ENCODE measurements at regions not wholly inside any gene's neighbourhood (a gene's known extent, or its start where the extent isn't known, plus 50 kb on each side); places are given as distances from the start of the nearest gene placed in this dataset.

GRCh38 chr3:40593351-40593750, 68.6 kb downstream of the ZNF621 start:
- DNase-seq (ENCODE audit: low read depth in 3 of 3) = no peak

- DNase-seq (ENCODE audit: low read depth in 3 of 3) = no peak
Measured at GRCh38 chr3:40597441-40597840, 72.7 kb downstream of the ZNF621 start.

- no peak for DNase-seq (ENCODE audit: low read depth in 3 of 3)
Measured at GRCh38 chr3:40598338-40598737, 73.6 kb downstream of the ZNF621 start.

- DNase-seq (ENCODE audit: low read depth in 3 of 3) = no peak
Measured at GRCh38 chr3:40598962-40599361, 74.2 kb downstream of the ZNF621 start.

- DNase-seq (ENCODE audit: low read depth in 3 of 3) = no peak
Measured at GRCh38 chr3:40602778-40603385, 78.1 kb downstream of the ZNF621 start.

- DNase-seq (ENCODE audit: low read depth in 3 of 3) = no peak
Measured at GRCh38 chr3:40605960-40606359, 81.2 kb downstream of the ZNF621 start.

- no peak for DNase-seq (ENCODE audit: low read depth in 3 of 3)
Measured at GRCh38 chr3:40608091-40608490, 83.3 kb downstream of the ZNF621 start.

- DNase-seq (ENCODE audit: low read depth in 3 of 3) = no peak
Measured at GRCh38 chr3:40613306-40613705, 88.5 kb downstream of the ZNF621 start.

- no peak for DNase-seq (ENCODE audit: low read depth in 3 of 3)
Measured at GRCh38 chr3:40615110-40615915, 90.6 kb downstream of the ZNF621 start.

GRCh38 chr3:40615918-40616819, 91.4 kb downstream of the ZNF621 start:
- DNase-seq (ENCODE audit: low read depth in 3 of 3) = no peak

- DNase-seq (ENCODE audit: low read depth in 3 of 3) = no peak
Measured at GRCh38 chr3:40617084-40617483, 92.3 kb downstream of the ZNF621 start.

- DNase-seq (ENCODE audit: low read depth in 3 of 3) = no peak
Measured at GRCh38 chr3:40618158-40618557, 93.4 kb downstream of the ZNF621 start.

- DNase-seq (ENCODE audit: low read depth in 3 of 3) = no peak
Measured at GRCh38 chr3:40620151-40620550, 95.4 kb downstream of the ZNF621 start.

- no peak for DNase-seq (ENCODE audit: low read depth in 3 of 3)
Measured at GRCh38 chr3:40621252-40621651, 96.5 kb downstream of the ZNF621 start.

- no peak for DNase-seq (ENCODE audit: low read depth in 3 of 3)
Measured at GRCh38 chr3:40623567-40623966, 98.8 kb downstream of the ZNF621 start.

- no peak for DNase-seq (ENCODE audit: low read depth in 3 of 3)
Measured at GRCh38 chr3:40624189-40624769, 99.5 kb downstream of the ZNF621 start.

GRCh38 chr3:40627095-40627494, 102.3 kb downstream of the ZNF621 start:
- DNase-seq (ENCODE audit: low read depth in 3 of 3) = no peak

- no peak for DNase-seq (ENCODE audit: low read depth in 3 of 3)
Measured at GRCh38 chr3:40628984-40629383, 104.2 kb downstream of the ZNF621 start.

- no peak for DNase-seq (ENCODE audit: low read depth in 3 of 3)
Measured at GRCh38 chr3:40631341-40631995, 106.7 kb downstream of the ZNF621 start.

- no peak for DNase-seq (ENCODE audit: low read depth in 3 of 3)
Measured at GRCh38 chr3:40637906-40638305, 113.1 kb downstream of the ZNF621 start.

GRCh38 chr3:40639006-40639405, 114.2 kb downstream of the ZNF621 start:
- no peak for DNase-seq (ENCODE audit: low read depth in 3 of 3)

- DNase-seq (ENCODE audit: low read depth in 3 of 3) = no peak
Measured at GRCh38 chr3:40642812-40643211, 118.1 kb downstream of the ZNF621 start.

All from stimulated activated CD4-positive, alpha-beta T cell treated with anti-CD3 and anti-CD28 coated beads, TNF-alpha, amount 100 ng/mL, for 24 hours (primary cell).